ENCODE measurements at regions not wholly inside any gene's neighbourhood (a gene's known extent, or its start where the extent isn't known, plus 50 kb on each side); places are given as distances from the start of the nearest gene placed in this dataset.

GRCh38 chr6:19986691-19987438, 149.7 kb downstream of the ID4 start:
- no peak for DNase-seq
- Histone ChIP-seq H2AK9ac (replicated peaks; ENCODE audit: low read depth, low read length, poor library complexity) (no peak overlapping the region), H2BK15ac (ENCODE audit: low read depth, low read length) (no peak overlapping the region), H2AK5ac (ENCODE audit: low read depth, low read length) (no peak overlapping the region), H3K4me2 (ENCODE audit: low read depth, low read length) (no peak overlapping the region), H4K20me1 (ENCODE audit: insufficient read depth, low read length) (no peaks in the 10 kb centered on the region), H3K4me3 (ENCODE audit: insufficient read depth, low read depth, low read length) (no peak overlapping the region), H2BK5ac (ENCODE audit: low read depth, low read length, poor library complexity, severe bottlenecking) (no peak overlapping the region), H4K5ac (ENCODE audit: low read depth, low read length) (no peak overlapping the region), H3K27ac (ENCODE audit: insufficient read depth, low read length) (no peak overlapping the region), H4K91ac (ENCODE audit: insufficient read depth, low read depth, low read length) (no peak overlapping the region), H3K4ac (ENCODE audit: low read depth, low read length) (no peak overlapping the region), H3K27me3 (ENCODE audit: control insufficient read depth, insufficient read depth, low read length) (no peaks in the 10 kb centered on the region), H2BK20ac (ENCODE audit: low read depth, low read length) (no peak overlapping the region), H3K79me1 (ENCODE audit: low read depth in 1 of 2, low read length in 2 of 2) (no peaks in the 10 kb centered on the region), H3K36me3 (ENCODE audit: control insufficient read depth, insufficient read depth, low read length) (no peaks in the 10 kb centered on the region), H4K8ac (ENCODE audit: low read depth in 2 of 2, low read length in 2 of 2) (no peak overlapping the region), H3K56ac (ENCODE audit: extremely low read depth, insufficient read depth, low read length) (no peak overlapping the region), H3K9me3 (ENCODE audit: control insufficient read depth, insufficient read depth, low read length) (peaks cover 10% of the 10 kb centered on the region), H3K4me1 (ENCODE audit: control insufficient read depth, insufficient read depth, low read length) (no peaks in the 10 kb centered on the region), H2BK120ac (ENCODE audit: low read depth, low read length) (no peak overlapping the region), H3K18ac (ENCODE audit: low read depth, low read length) (no peak overlapping the region), H3K9ac (ENCODE audit: low read depth, low read length) (no peak overlapping the region), H3K14ac (replicated peaks; ENCODE audit: low read depth, low read length) (no peak overlapping the region), H2AFZ (replicated peaks; ENCODE audit: low read length, poor library complexity) (no peak overlapping the region), H3K23ac (ENCODE audit: low read depth, low read length) (no peak overlapping the region), H3K9me1 (ENCODE audit: insufficient read depth, low read length) (no peaks in the 10 kb centered on the region)
- intact Hi-C loops (cut with micrococcal nuclease) (no loop called here), dilution Hi-C loops (cut with HindIII; ENCODE audit: low sequenced_read_pairs, unreplicated experiment) (no loop called here), in situ Hi-C loops (cut with MboI; ENCODE audit: low sequenced_read_pairs) (no loop called here)
- no CpG with 5 or more reads among the region's 2 CpGs for WGBS, 2 experiments (ENCODE audit: extremely low coverage in 2 of 2, insufficient read length in 1 of 2)
- ChIA-PET CTCF (no interaction called here), POLR2A (ENCODE audit: unreplicated experiment) (no interaction called here)
- no peak for ATAC-seq (ENCODE audit: low read depth)
- TF ChIP-seq RFX5 (IDR thresholded peaks at IDR 0.05; ENCODE audit: low read depth, low read length) = no peak
- TF ChIP-seq RAD21 (IDR thresholded peaks at IDR 0.05; ENCODE audit: low read length) = no peak
- TF ChIP-seq POLR2A (IDR thresholded peaks at IDR 0.05; ENCODE audit: low read depth, low read length) = no peak
- no peak for TF ChIP-seq USF2 (IDR thresholded peaks at IDR 0.05; ENCODE audit: low read depth, low read length)
- no TSS peak for BruUV-seq (replicated peaks)
